ENCODE measurements at regions not wholly inside any gene's neighbourhood (a gene's known extent, or its start where the extent isn't known, plus 50 kb on each side); places are given as distances from the start of the nearest gene placed in this dataset.
"Not testable (repeated sequence)": the region's sequence is repeated elsewhere in the genome, so short reads cannot be mapped to it uniquely, and the experiment has no call there.

- no peak for DNase-seq
Measured at GRCh38 chr1:61579802-61580201, 145.1 kb downstream of the TM2D1 start.

GRCh38 chr1:61572046-61572445 is 152.9 kb downstream of the TM2D1 start:
- DNase-seq, result no peak

- DNase-seq, result no peak
Measured at GRCh38 chr1:61570191-61570590, 154.8 kb downstream of the TM2D1 start.

- no peak for DNase-seq
Measured at GRCh38 chr1:61569303-61569621, 155.7 kb downstream of the TM2D1 start.

DNA sequence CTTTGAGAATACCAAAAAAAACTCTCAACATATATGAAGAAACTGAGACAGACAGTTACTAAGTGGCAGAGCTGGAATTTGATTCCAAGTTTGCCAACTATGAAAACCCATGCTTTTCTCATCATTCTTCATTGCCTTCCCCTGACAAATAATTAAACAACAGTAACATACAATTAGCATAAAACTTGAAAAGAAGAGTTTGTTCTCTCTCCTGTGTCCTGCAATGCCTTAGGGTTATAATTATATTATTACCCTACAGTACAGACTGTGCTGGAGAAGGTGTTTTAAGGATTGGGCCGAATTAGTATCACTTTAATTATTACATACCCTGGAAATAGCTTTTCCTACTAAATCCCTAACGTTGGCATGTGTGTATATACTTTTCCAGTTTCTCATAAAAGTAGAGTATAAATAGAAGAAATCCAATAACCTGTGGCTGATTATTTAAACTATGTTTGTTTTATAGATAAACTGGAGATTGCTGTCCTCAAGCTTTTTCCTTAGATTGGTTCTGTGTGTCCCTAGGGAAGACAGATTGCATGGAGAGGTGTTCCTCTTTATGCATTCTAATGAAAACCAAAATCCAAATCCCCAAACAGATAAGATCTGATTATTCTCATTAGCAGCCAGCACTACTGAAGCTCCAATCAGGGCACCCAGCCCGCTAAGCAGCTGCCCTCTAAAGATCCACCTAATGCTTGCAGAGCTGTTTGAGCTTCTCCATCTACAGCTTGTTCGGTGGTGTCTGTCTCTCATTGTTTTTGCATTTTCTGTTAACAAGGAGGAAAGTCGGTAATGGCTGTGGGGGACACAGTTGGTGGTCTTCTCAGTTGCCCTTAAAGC is 156.3 kb downstream of the TM2D1 start:
- no peak for DNase-seq

GRCh38 chr1:61566177-61566576 is 158.8 kb downstream of the TM2D1 start:
- DNase-seq, result no peak

GRCh38 chr1:61563611-61564010 is 161.3 kb downstream of the TM2D1 start:
- DNase-seq, result no peak

- no peak for DNase-seq
Measured at GRCh38 chr1:61561666-61562065, 163.3 kb downstream of the TM2D1 start.

DNA sequence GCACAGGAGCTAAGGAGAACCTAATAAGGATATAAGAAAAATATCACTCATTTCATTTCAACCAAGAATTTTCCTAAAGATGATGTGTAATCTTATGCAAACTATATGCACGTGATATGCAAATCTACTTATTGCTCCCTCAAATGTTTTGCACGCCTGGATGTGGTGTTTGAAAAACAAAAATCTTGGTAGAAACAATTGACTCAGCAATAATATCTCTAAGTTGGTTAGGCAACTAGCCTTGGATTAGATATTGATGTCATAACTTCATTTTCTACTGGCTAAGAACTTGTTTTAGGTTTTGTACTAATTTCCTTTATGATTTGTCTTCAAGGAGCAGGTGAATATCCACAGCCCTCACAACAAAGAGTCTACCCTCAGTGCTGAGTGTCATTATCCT is 164.6 kb downstream of the TM2D1 start:
- DNase-seq, result no peak

- no peak for DNase-seq
Measured at GRCh38 chr1:61556631-61557030, 168.3 kb downstream of the TM2D1 start.

GRCh38 chr1:61552630-61553305 is 172.2 kb downstream of the TM2D1 start:
- DNase-seq, result no peak

- DNase-seq, result not testable (repeated sequence)
Measured at GRCh38 chr1:61547302-61547701, 177.6 kb downstream of the TM2D1 start.

- not testable (repeated sequence) for DNase-seq
Measured at GRCh38 chr1:61544870-61545269, 180.1 kb downstream of the TM2D1 start.

DNA sequence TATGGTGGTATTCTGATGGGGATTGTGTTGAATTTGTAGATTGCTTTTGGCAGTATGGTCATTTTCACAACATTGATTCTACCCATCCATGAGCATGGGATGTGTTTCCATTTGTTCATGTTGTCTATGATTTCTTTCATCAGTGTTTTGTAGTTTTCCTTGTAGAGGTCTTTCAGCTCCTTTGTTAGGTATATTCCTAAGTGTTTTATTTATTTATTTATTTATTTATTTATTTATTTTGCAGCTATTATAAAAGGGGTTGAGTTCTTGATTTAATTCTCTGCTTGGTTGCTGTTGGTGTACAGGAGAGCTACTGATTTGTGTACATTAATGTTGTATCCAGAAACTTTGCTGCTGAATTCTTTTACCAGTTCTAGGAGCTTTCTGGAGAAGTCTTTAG is 181.4 kb downstream of the TM2D1 start:
- not testable (repeated sequence) for DNase-seq

- DNase-seq, result no peak
Measured at GRCh38 chr1:61539720-61540462, 185.1 kb downstream of the TM2D1 start.

DNA sequence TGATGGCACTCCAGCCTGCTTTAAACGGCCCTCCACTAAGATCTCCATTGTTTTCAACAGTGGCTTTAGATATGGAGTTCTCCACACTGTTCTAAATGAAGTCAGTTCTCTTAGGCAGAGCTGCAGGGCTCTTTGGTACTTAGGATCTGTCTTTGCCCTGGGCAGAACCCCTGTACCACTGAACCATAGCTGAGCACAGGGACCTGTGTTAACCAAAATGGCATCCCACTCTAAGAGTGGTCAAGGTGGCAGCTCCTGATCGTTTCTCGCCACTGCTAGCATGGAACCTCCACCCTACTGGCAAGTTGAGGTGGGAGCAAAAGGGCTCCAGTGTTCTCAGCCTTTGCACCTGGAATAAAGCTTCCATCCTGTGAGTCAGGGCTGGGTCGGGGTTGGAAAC is 186.7 kb downstream of the TM2D1 start:
- no peak for DNase-seq

DNA sequence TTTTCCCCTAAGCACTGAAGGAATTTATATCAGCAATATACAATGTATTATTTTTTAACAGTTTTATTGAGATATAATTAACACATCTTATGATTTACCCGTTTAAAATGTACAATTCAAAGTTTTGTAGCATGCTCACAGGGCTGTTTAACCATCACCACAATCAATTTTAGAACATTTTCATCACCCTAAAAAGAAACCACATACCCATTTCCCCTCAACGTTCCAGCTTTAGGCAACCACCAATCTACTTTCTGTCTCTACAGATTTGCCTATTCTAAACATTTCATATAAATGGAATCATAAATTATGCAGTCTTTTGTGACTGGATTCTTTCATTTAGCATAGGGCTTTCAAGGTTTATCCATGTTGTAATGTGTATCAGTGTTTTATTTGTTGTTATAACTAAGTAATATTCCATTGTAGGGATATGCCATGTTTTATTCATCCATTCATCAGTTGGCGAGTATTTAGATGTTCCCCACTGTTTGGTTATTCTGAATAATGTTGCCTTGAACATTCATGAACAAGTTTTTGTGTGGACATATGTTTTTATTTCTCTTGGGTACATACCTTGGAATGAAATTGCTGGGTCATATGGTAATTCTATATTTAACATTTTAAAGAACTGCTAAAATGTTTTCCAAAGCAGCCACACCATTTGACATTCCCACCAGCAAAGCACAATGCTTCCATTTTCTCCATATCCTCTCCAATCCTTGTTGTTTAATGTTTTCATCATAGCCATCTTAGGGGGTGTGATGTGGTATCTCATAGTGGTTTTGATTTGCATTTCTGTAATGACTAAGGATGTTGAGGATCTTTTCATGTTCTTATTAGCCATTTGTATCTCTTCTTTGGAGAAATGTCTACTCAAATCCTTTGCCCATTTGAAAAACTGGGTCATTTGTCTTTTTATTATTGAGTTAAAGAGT is 188.5 kb downstream of the TM2D1 start:
- DNase-seq, result no peak

DNA sequence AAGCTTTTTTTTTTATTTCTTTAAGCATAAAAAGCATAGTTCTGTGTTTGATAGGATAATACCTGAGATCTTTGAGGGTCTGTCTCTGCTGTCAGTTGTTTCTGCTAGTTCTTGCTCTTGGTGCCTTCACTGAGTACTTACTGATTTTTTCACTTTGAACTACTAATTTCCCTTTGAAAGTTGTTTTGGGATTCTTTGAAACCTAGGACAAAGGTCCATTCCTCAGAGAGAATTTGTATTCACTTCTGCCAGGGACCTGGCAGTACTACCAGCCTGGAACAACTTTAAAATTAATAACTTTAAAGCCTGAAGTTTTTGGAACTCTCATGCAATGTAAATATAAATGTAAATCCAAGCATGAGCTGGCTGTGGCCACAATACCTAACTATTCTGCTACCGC is 190.1 kb downstream of the TM2D1 start:
- no peak for DNase-seq

DNA sequence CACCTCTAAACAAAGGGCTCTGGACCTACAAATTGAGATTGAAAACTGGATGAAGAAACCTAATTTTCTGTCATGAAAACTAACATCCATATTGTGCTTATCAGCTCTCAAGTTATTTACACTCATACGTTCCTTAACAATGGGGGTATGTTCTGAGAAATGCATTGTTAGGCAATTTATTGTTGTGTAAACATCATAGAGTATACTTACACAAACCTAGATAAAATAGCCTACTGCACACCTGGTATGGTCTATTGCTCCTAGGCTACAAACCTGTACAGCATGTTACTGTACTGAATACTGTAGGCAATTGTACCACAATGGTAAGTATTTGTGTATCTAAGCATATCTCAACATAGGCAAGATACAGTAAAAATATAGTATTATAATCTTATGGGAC is 191.4 kb downstream of the TM2D1 start:
- no peak for DNase-seq

GRCh38 chr1:61531716-61532115 is 193.2 kb downstream of the TM2D1 start:
- DNase-seq, result no peak

DNA sequence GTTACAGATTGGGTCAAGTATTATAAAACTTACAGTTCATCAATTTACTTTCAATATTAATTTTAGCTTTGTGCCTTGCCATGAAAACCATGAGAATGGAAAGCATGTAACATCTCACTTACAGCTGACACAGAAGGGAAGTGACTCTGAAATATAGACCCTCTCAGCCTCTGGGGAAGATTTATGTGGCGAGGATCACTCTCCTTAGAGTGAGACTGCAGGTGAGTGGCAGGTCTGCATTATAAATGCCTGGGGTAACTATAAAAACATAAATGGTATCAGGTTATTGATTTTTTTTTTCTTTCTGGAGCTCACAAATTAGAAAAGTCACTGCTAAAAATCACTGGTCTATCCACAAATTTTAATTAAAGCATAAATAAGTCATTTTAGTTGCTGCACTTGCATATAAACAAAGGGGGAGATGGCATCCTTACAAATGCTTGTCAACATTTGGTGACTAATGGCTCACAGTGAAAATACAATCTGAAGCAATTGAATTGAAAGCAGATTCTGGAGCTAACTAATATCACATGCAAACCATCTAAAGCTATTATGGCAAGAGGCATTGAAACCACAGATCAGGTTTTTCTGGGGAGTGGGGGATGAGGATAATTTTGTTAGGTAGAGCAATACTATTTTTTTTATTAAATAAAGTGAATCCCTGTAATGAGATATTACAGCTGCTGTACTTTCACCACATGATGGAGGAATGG is 200.9 kb downstream of the TM2D1 start:
- DNase-seq, result no peak

DNA sequence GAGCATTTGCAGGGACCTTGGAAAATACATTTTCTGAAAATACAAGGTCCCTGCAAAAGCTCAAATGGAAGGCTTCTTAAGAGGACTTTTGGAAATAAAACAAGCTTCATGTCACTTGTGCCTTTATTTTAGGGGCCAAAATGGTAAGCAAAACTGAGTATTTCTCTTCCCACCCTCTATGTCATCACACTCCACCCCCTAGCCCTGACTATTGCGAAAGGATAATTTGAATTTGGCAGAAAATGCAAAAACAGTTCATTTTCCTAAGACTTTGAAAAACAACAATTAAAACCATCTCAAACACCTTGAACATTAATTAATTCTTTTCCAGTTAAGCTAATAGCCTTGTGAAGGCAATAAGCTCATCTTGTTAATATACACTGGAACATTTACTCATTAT is 201.7 kb downstream of the TM2D1 start:
- no peak for DNase-seq
